ENCODE measurements at regions not wholly inside any gene's neighbourhood (a gene's known extent, or its start where the extent isn't known, plus 50 kb on each side); places are given as distances from the start of the nearest gene placed in this dataset.

DNA sequence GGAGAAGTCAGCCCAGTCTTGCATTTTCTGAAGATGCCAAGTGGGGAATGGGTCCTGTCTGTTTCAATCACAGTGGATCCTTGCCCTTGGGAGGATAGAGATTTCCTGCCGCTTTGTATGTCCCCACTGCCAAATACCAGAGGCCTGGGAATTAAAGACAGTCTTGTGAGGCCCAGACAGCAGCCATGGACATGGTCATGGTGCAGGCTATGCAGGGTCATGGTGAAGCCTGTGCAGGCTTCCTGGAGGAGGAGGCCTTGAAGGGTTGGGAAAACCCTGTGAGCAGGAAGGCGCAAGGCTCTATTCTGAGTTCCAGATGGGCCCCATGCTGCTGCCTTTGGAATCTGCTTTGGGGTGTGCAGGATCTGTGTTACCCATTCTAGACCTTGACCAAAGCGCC lies 57.3 kb upstream of the PITX1 start:
- Histone ChIP-seq H3K36me3 (ENCODE audit: control insufficient read depth in 4 of 4, insufficient read depth in 3 of 4, low read depth in 1 of 4, low read length in 3 of 4) (no peaks in the 10 kb centered on the region), H3K27me3 (ENCODE audit: control insufficient read depth in 4 of 4, insufficient read depth in 4 of 4, low read length in 3 of 4) (peaks cover 0 to 3% (median 0%) of the 10 kb centered on the region in 4 donors), H3K9me3 (ENCODE audit: control insufficient read depth in 4 of 4, low read length in 3 of 4) (no peaks in the 10 kb centered on the region), H3K27ac (ENCODE audit: low read depth in 1 of 2, low read length in 2 of 2) (no peak overlapping the region), H3K9ac (ENCODE audit: low read depth in 1 of 2, low read length in 2 of 2) (no peak overlapping the region), H3K4me3 (ENCODE audit: low read depth in 1 of 3, low read length in 3 of 3) (no peak overlapping the region), H3K4me1 (ENCODE audit: control insufficient read depth in 4 of 4, insufficient read depth in 4 of 4, low read length in 3 of 4) (no peaks in the 10 kb centered on the region)
- no peak for DNase-seq (ENCODE audit: low spot score)
- 96% methylated on average over 3 of the region's 3 CpGs for WGBS
- no peak for TF ChIP-seq EGR1 (IDR thresholded peaks at IDR 0.05; ENCODE audit: low read depth in 2 of 2)
- TF ChIP-seq, protein P1, sequence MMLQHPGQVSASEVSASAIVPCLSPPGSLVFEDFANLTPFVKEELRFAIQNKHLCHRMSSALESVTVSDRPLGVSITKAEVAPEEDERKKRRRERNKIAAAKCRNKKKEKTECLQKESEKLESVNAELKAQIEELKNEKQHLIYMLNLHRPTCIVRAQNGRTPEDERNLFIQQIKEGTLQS (IDR thresholded peaks at IDR 0.05) = no peak
- TF ChIP-seq NR2F2 (IDR thresholded peaks at IDR 0.05) = no peak
- no peak for TF ChIP-seq TAF1 (conservative IDR thresholded peaks at IDR 0.05)
- no peak for TF ChIP-seq FOXA1 (IDR thresholded peaks at IDR 0.05)
- no peak for TF ChIP-seq FOXA2 (IDR thresholded peaks at IDR 0.05)
- no peak for TF ChIP-seq GABPA (IDR thresholded peaks at IDR 0.05 in 1 of 2, conservative IDR thresholded peaks at IDR 0.05 in 1 of 2)
- no peak for TF ChIP-seq HNF4A (conservative IDR thresholded peaks at IDR 0.05)
- no peak for TF ChIP-seq RAD21 (IDR thresholded peaks at IDR 0.05)
- TF ChIP-seq HNF4G (IDR thresholded peaks at IDR 0.05) = no peak
- TF ChIP-seq, protein P2, sequence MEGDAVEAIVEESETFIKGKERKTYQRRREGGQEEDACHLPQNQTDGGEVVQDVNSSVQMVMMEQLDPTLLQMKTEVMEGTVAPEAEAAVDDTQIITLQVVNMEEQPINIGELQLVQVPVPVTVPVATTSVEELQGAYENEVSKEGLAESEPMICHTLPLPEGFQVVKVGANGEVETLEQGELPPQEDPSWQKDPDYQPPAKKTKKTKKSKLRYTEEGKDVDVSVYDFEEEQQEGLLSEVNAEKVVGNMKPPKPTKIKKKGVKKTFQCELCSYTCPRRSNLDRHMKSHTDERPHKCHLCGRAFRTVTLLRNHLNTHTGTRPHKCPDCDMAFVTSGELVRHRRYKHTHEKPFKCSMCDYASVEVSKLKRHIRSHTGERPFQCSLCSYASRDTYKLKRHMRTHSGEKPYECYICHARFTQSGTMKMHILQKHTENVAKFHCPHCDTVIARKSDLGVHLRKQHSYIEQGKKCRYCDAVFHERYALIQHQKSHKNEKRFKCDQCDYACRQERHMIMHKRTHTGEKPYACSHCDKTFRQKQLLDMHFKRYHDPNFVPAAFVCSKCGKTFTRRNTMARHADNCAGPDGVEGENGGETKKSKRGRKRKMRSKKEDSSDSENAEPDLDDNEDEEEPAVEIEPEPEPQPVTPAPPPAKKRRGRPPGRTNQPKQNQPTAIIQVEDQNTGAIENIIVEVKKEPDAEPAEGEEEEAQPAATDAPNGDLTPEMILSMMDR (IDR thresholded peaks at IDR 0.05; ENCODE audit: low read depth, low read length, missing input control) = no peak
- TF ChIP-seq SP1 (IDR thresholded peaks at IDR 0.05) = no peak
- TF ChIP-seq, protein P3, sequence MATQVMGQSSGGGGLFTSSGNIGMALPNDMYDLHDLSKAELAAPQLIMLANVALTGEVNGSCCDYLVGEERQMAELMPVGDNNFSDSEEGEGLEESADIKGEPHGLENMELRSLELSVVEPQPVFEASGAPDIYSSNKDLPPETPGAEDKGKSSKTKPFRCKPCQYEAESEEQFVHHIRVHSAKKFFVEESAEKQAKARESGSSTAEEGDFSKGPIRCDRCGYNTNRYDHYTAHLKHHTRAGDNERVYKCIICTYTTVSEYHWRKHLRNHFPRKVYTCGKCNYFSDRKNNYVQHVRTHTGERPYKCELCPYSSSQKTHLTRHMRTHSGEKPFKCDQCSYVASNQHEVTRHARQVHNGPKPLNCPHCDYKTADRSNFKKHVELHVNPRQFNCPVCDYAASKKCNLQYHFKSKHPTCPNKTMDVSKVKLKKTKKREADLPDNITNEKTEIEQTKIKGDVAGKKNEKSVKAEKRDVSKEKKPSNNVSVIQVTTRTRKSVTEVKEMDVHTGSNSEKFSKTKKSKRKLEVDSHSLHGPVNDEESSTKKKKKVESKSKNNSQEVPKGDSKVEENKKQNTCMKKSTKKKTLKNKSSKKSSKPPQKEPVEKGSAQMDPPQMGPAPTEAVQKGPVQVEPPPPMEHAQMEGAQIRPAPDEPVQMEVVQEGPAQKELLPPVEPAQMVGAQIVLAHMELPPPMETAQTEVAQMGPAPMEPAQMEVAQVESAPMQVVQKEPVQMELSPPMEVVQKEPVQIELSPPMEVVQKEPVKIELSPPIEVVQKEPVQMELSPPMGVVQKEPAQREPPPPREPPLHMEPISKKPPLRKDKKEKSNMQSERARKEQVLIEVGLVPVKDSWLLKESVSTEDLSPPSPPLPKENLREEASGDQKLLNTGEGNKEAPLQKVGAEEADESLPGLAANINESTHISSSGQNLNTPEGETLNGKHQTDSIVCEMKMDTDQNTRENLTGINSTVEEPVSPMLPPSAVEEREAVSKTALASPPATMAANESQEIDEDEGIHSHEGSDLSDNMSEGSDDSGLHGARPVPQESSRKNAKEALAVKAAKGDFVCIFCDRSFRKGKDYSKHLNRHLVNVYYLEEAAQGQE (IDR thresholded peaks at IDR 0.05) = no peak
- no peak for TF ChIP-seq RXRA (IDR thresholded peaks at IDR 0.05)
- TF ChIP-seq YY1 (IDR thresholded peaks at IDR 0.05) = no peak
- TF ChIP-seq, protein P4, sequence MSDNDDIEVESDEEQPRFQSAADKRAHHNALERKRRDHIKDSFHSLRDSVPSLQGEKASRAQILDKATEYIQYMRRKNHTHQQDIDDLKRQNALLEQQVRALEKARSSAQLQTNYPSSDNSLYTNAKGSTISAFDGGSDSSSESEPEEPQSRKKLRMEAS (IDR thresholded peaks at IDR 0.05) = no peak
- TF ChIP-seq, protein P5, sequence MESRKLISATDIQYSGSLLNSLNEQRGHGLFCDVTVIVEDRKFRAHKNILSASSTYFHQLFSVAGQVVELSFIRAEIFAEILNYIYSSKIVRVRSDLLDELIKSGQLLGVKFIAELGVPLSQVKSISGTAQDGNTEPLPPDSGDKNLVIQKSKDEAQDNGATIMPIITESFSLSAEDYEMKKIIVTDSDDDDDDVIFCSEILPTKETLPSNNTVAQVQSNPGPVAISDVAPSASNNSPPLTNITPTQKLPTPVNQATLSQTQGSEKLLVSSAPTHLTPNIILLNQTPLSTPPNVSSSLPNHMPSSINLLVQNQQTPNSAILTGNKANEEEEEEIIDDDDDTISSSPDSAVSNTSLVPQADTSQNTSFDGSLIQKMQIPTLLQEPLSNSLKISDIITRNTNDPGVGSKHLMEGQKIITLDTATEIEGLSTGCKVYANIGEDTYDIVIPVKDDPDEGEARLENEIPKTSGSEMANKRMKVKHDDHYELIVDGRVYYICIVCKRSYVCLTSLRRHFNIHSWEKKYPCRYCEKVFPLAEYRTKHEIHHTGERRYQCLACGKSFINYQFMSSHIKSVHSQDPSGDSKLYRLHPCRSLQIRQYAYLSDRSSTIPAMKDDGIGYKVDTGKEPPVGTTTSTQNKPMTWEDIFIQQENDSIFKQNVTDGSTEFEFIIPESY (IDR thresholded peaks at IDR 0.05) = no peak
- no peak for TF ChIP-seq JUND (IDR thresholded peaks at IDR 0.05)

All from liver (tissue), 8 donors.